DOHH2 (cell line): ENCODE measurements at regions not wholly inside any gene's neighbourhood (a gene's known extent, or its start where the extent isn't known, plus 50 kb on each side); places are given as distances from the start of the nearest gene placed in this dataset.
"Not testable (repeated sequence)": the region's sequence is repeated elsewhere in the genome, so short reads cannot be mapped to it uniquely, and the experiment has no call there.

Experiments used
- CTCF ChIP-seq: fragments of 200-600 bp; sonication (generic); IDR thresholded peaks from one replicate; pipeline ENCODE4 v1.5.1; 2014; ENCODE audit warnings: antibody characterized with exemption, mild to moderate bottlenecking, low read depth, low read length; ENCODE audit not compliant: poor library complexity, severe bottlenecking
- EZH2phosphoT487 ChIP-seq: fragments of 200-600 bp; sonication (generic); IDR thresholded peaks from 2 replicates; pipeline ENCODE4 v1.6.1; 2017; ENCODE audit warnings: borderline replicate concordance, mild to moderate bottlenecking, antibody characterized with exemption, low read length, moderate library complexity, mixed read lengths

- TF ChIP-seq CTCF, EZH2phosphoT487: not testable (repeated sequence)
These were observed 231.2 kb upstream of the FRG2C start for GRCh38 chr3:75432885-75433284.
